Esophagus muscularis mucosa (tissue), 4 donors: ENCODE measurements at regions not wholly inside any gene's neighbourhood (a gene's known extent, or its start where the extent isn't known, plus 50 kb on each side); places are given as distances from the start of the nearest gene placed in this dataset.

Experiments
- DNase-seq: peaks from one replicate; pipeline ENCODE4 v3.0.0-alpha.2; 2017; ENCODE audit errors: extremely low spot score
- H3K27ac ChIP-seq, 4 donors: fragments of 200-600 bp; sonication (generic); replicated peaks in 1 of 4; 1 replicate in 3 of 4; 2 replicates in 1 of 4; pipeline ENCODE4 v1.5.1; 2016 to 2019; ENCODE audit warnings: mild to moderate bottlenecking in 1 of 4
- H3K27me3 ChIP-seq, 4 donors: fragments of 200-600 bp; sonication (generic); one replicate each; pipeline versions ENCODE4 v1.5.1 to v1.6.0; 2016 to 2019
- H3K36me3 ChIP-seq, 4 donors: fragments of 200-600 bp; sonication (generic); one replicate each; pipeline ENCODE4 v1.5.1; 2016 to 2019
- H3K4me1 ChIP-seq, 4 donors: fragments of 200-600 bp; sonication (generic); one replicate each; pipeline ENCODE4 v1.5.1; 2016 to 2019
- H3K4me3 ChIP-seq, 4 donors: fragments of 200-600 bp; sonication (generic); 1 replicate in 2 of 4; 2 replicates in 2 of 4; pipeline ENCODE4 v1.5.1; 2016 to 2019; ENCODE audit warnings: mild to moderate bottlenecking in 4 of 4, moderate library complexity in 1 of 4
- H3K9me3 ChIP-seq, 4 donors: fragments of 200-600 bp; sonication (generic); 1 replicate in 3 of 4; 2 replicates in 1 of 4; pipeline ENCODE4 v1.5.1; 2016 to 2019
- EP300 ChIP-seq: sonication (generic); formaldehyde crosslinking; IDR thresholded peaks from one replicate; pipeline ENCODE4 v1.6.1; 2017; ENCODE audit warnings: antibody characterized with exemption
- POLR2A ChIP-seq: fragments of 450-650 bp; IDR thresholded peaks from one replicate; pipeline ENCODE4 v1.6.1; 2017; ENCODE audit warnings: antibody characterized with exemption, moderate library complexity, mild to moderate bottlenecking, low read depth
- POLR2AphosphoS5 ChIP-seq, 2 donors: sonication (generic); formaldehyde crosslinking; IDR thresholded peaks; one replicate each; pipeline ENCODE4 v1.6.1; 2017; ENCODE audit warnings: antibody characterized with exemption in 2 of 2
- WGBS: methylation state at CpG from one replicate; pipeline ENCODE4 v1.1.5; 2018; 5-methylcytosine and 5-hydroxymethylcytosine counted together
- intact Hi-C: fragments of 100-400 bp; cut with DNase I; formaldehyde crosslinking; loops from one replicate; pipeline ENCODE4 v1.15.1; 2023
- TF ChIP-seq, protein P1 (sequence below), 3 experiments: fragments of 200-600 bp in 2 of 3; fragments of 450-650 bp in 1 of 3; sonication (generic) in 2 of 3; IDR thresholded peaks; one replicate each; pipeline ENCODE4 v1.5.1; 2017 to 2019; ENCODE audit warnings: antibody characterized with exemption in 3 of 3, mild to moderate bottlenecking in 2 of 3, moderate library complexity in 1 of 3

DNA sequence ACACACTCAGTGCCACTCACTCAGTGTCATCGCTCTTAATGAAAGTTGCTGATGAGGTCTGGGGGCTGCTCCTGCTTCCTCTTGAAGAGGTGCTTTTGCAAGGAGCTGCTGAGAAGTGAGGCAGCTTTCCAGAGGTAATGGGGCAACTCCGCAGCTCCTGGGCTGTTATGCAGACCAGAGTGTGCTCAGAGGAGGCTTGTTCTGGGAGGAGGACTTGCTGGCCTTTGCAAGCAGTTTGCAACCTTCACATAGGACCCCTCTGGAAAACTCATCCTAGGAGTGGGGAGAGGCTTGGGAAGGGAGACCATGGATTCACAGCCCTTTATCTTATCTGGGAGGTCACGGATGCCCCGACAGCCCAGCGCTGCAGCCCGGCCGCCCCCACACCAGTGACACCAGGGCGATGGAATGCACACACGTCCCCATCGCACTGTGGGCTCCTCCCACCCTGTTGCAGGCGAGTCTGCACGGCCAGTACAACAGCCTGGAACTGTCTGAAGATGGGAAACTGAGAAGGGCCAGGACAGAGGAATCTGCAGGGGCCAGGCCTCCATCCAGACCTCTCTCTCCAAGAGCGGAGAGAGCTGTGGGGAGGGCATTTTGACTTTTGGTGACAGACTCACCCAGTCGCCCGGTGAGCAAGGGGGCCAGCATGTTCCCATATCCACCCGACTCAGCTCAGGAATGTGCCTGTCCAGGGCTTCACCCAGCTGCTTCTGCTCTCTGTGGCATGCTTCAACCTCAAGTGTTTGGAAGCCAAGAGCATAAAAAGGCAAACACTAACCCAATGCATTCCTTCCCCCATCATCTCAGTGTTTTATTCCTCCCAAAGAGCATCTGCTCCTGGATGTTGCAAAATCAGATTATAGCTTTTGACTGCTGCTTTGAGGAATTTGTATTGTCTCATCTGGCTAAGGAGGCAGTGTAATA, 78.6 kb upstream of the ZNF469 start:
- DNase-seq, result no peak
- 34% methylated on average over 9 of the region's 16 CpGs for WGBS
- H3K4me3 ChIP-seq, result no peak overlapping the region

DNA sequence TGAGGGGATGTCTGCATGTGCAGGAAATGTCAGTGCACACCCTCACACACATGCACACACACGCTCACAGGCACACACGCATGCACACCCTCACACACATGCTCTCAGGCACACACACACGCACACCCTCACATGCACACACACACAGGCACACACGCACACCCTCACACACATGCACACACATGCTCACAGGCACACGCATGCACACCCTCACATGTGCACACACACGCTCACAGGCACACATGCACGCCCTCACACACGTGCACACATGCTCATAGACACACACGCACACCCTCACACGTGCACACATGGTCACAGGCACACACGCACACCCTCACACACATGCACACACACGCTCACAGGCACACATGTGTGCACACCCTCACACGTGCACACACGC, 77.6 kb upstream of the ZNF469 start:
- 83% methylated on average over 14 of the region's 14 CpGs for WGBS
- Histone ChIP-seq H3K4me3 (no peak overlapping the region), H3K27ac (peak overlapping the region in 2 of 4 donors; percentile 58 to 71), H3K9me3 (peaks cover 0 to 6% (median 0%) of the 10 kb centered on the region in 4 donors), H3K27me3 (peaks cover 0 to 7% (median 0%) of the 10 kb centered on the region in 4 donors), H3K36me3 (no peaks in the 10 kb centered on the region), H3K4me1 (peaks cover 5 to 27% (median 21%) of the 10 kb centered on the region in 4 donors)
- TF ChIP-seq, protein P1, sequence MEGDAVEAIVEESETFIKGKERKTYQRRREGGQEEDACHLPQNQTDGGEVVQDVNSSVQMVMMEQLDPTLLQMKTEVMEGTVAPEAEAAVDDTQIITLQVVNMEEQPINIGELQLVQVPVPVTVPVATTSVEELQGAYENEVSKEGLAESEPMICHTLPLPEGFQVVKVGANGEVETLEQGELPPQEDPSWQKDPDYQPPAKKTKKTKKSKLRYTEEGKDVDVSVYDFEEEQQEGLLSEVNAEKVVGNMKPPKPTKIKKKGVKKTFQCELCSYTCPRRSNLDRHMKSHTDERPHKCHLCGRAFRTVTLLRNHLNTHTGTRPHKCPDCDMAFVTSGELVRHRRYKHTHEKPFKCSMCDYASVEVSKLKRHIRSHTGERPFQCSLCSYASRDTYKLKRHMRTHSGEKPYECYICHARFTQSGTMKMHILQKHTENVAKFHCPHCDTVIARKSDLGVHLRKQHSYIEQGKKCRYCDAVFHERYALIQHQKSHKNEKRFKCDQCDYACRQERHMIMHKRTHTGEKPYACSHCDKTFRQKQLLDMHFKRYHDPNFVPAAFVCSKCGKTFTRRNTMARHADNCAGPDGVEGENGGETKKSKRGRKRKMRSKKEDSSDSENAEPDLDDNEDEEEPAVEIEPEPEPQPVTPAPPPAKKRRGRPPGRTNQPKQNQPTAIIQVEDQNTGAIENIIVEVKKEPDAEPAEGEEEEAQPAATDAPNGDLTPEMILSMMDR (IDR thresholded peaks at IDR 0.05), result no peak
- no peak for TF ChIP-seq POLR2AphosphoS5 (IDR thresholded peaks at IDR 0.05)
- TF ChIP-seq EP300, result no peak
- no peak for TF ChIP-seq POLR2A
- no peak for DNase-seq
- intact Hi-C loops, result no loop called here

More for the DNA sequence above, 78.6 kb upstream of the ZNF469 start:
- Histone ChIP-seq H3K27me3 (no peaks in the 10 kb centered on the region), H3K36me3 (no peaks in the 10 kb centered on the region), H3K9me3 (peaks cover 0 to 6% (median 0%) of the 10 kb centered on the region in 4 donors), H3K4me1 (peaks cover 5 to 27% (median 21%) of the 10 kb centered on the region in 4 donors), H3K27ac (peak overlapping the region; percentile 22 to 71 (median 52))
- intact Hi-C loops, result no loop called here
- TF ChIP-seq POLR2AphosphoS5 (IDR thresholded peaks at IDR 0.05), result peak; percentile 40 to 78
- TF ChIP-seq, protein P1 (IDR thresholded peaks at IDR 0.05), result no peak
- TF ChIP-seq POLR2A, result no peak
- TF ChIP-seq EP300, result no peak

DNA sequence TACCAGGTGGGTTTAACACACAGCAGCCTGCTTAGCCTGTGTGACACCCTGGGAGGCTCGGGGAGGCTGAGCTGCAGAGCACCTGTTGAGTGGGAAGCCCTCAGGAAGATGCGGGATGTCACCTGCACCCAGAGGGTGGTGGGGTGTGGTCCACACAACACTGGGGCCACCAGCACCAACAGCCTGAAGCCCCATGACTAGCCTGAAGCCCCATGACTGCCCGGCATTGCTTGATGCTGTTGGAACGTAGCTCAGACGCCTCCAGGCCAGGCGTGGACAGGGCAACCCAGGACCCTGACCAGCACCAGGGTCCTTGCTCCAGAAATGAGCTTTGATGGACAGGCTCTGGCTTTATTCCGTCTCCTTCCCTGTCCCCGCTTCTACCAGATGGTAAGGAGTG, 76.3 kb upstream of the ZNF469 start:
- Histone ChIP-seq H3K27me3 (peaks cover 0 to 7% (median 0%) of the 10 kb centered on the region in 4 donors), H3K27ac (no peak overlapping the region), H3K36me3 (no peaks in the 10 kb centered on the region), H3K4me1 (peaks cover 5 to 27% (median 21%) of the 10 kb centered on the region in 4 donors), H3K9me3 (peaks cover 0 to 6% (median 0%) of the 10 kb centered on the region in 4 donors), H3K4me3 (no peak overlapping the region)
- DNase-seq, result no peak
- intact Hi-C loops, result no loop called here
- 97% methylated on average over 8 of the region's 8 CpGs for WGBS
- TF ChIP-seq POLR2A (no peak), POLR2AphosphoS5 (IDR thresholded peaks at IDR 0.05) (no peak), EP300 (no peak)
- TF ChIP-seq, protein P1 (IDR thresholded peaks at IDR 0.05), result no peak

DNA sequence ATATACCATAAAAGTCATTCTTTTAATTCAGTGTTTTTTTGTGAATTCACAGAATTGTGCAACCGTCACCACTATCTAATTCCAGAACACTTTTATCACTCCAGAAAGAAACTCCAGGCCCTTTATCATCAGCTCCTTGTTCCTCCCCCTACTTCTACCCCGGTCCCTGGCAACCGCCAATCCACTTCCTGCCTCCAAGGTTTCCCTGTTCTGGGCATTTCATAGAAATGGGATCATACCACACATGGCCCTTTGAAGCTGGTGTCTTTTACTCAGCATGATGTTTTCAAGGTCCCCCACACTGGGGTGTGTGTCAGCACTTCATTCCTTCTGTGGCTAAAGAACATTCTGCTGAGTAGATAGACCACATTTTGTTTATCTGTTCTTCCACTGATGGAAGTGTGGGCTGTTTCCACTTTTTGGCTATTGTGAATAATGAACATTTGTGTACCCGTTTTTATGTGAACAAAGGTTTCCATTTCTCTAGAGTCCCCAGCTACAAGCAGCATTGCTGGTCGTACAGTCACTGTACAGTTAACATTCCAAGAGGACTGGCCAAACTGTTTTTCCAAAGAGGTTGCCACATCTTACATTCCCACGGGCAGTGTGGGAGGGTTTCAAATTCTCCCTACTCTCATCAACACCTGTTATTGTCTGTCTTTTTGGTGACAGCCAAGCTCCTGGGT, 75.8 kb upstream of the ZNF469 start:
- Histone ChIP-seq H3K9me3 (peaks cover 0 to 6% (median 0%) of the 10 kb centered on the region in 4 donors), H3K4me3 (no peak overlapping the region), H3K4me1 (peaks cover 5 to 27% (median 21%) of the 10 kb centered on the region in 4 donors), H3K27ac (no peak overlapping the region), H3K36me3 (no peaks in the 10 kb centered on the region), H3K27me3 (peaks cover 0 to 7% (median 0%) of the 10 kb centered on the region in 4 donors)
- DNase-seq, result no peak
- no peak for TF ChIP-seq POLR2A
- peak in 1 of 2 donors; percentile 49 for TF ChIP-seq POLR2AphosphoS5 (IDR thresholded peaks at IDR 0.05)
- TF ChIP-seq, protein P1 (IDR thresholded peaks at IDR 0.05), result no peak
- no peak for TF ChIP-seq EP300
- intact Hi-C loops, result no loop called here
- WGBS, result 56% methylated on average over 6 of the region's 6 CpGs
